Gastrocnemius medialis (tissue), 4 donors: ENCODE measurements at regions not wholly inside any gene's neighbourhood (a gene's known extent, or its start where the extent isn't known, plus 50 kb on each side); places are given as distances from the start of the nearest gene placed in this dataset.

ENCODE experiments used
- CTCF ChIP-seq, 5 experiments: fragments of 450-650 bp in 3 of 5; fragments of 200-600 bp in 2 of 5; sonication (generic) in 2 of 5; IDR thresholded peaks in 4 of 5; conservative IDR thresholded peaks in 1 of 5; 1 replicate in 4 of 5; 2 replicates in 1 of 5; pipeline ENCODE4 v1.5.1; 2016 to 2019; ENCODE audit warnings: antibody characterized with exemption in 5 of 5, mild to moderate bottlenecking in 3 of 5, moderate library complexity in 3 of 5
- POLR2A ChIP-seq, 2 donors: fragments of 450-650 bp; IDR thresholded peaks; one replicate each; pipeline ENCODE4 v1.6.1; 2017; ENCODE audit warnings: antibody characterized with exemption in 2 of 2, mild to moderate bottlenecking in 2 of 2, moderate library complexity in 2 of 2

- TF ChIP-seq CTCF (IDR thresholded peaks at IDR 0.05 in 4 of 5, conservative IDR thresholded peaks at IDR 0.05 in 1 of 5) (no peak), POLR2A (IDR thresholded peaks at IDR 0.05) (no peak)
Measured at GRCh38 chr20:57022306-57022705, 244.1 kb downstream of the BMP7 start.
